GM18867 (cell line): ENCODE measurements at regions not wholly inside any gene's neighbourhood (a gene's known extent, or its start where the extent isn't known, plus 50 kb on each side); places are given as distances from the start of the nearest gene placed in this dataset.

ENCODE experiments used
- ATAC-seq: cut with Tn5 transposase; IDR thresholded peaks from one replicate; pipeline ENCODE4 v1.9.1; 2021; ENCODE audit warnings: mild to moderate bottlenecking, moderate library complexity; ENCODE audit not compliant: unreplicated experiment

DNA sequence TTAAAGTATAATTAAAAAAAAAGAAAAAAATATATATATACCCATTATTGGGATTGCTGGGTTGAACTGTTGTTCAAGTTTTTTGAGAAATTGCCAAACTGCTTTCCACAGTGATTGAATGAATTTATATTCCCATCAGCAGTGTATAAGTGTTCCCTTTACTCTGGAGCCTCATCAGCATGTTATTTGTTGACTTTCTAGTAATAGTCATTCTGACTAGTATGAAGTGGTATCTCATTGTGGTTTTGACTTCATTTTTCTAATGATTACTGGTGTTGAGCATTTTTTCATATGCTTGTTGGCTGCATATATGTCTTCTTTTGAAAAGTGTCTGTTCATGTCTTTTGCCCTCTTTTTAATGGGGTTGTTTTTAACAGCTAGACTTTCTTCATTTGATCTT is 1260.8 kb upstream of the GJE1 start:
- ATAC-seq: no peak

DNA sequence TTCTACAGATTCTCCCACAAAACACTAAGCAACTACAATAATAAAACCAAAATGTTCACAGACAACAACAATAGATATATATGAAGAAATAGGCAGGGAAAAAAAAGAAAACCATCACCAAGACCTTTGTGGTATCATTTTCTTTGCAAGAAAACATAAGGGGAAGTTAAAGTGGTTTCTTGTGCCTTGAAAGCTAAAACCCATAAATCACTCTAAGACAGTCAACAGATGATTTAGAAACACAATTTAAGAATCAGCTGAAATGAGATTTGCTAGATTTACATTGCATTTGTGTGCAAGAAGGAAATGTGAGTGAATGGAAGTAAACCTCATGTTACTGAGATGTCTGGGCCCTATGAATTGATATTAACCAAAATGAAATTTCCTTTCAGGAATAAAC is 1265.4 kb upstream of the GJE1 start:
- ATAC-seq: no peak

DNA sequence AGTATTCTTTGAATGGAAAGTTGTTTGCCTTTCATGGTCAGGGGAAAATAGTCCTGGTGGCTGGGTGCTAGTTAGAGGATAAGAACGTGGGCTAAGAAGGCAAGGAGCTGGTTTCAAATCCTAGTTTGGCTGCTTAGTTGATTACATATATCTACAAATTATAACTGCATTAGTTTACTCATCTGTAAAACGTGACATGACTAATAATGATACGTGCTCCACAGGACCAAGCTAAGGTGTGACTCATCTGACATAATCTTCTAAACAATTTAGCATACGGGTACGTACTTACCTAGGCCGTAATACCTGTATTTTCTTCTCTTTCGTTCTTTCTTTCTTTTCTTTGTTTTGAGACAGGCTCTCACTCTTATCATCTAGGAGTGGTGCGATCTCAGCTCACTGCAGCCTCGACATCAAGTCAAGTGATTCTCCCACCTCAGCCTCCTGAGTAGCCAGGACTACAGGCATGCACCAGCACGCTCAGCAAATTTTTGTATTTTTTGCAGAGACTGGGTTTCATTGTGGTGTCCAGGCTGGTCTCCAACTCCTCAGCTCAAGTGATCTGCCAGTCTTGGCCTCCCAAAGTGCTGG is 1274.2 kb upstream of the GJE1 start:
- no peak for ATAC-seq

DNA sequence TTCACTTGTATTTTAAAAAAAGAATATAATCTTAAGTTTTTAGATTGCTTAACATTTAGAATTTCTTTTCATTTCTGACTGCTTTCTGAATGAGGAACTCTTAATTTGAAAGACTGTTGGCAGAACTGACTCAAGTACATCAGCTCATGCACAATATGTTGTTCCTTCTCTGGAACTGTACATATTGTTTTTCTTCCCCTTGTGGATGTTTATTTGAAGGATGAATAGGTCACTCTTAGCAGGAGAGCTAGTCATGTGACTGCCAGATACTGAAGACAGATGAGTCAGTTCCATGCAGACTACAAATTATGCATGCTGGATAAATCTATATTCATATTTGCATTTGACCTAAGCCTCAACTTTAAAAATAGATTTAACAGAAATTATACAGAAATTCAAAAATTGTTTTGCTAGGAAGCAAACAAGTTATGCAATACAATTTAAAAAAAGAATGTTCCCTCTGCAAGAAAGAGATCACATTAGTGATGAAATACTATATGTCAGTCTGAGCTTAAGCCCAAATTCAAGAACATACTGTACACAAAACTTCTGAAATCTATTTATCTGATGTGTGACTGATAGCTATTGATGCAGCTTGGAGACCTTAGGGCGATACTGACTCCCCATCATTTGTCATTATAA is 1274.9 kb upstream of the GJE1 start:
- no peak for ATAC-seq

DNA sequence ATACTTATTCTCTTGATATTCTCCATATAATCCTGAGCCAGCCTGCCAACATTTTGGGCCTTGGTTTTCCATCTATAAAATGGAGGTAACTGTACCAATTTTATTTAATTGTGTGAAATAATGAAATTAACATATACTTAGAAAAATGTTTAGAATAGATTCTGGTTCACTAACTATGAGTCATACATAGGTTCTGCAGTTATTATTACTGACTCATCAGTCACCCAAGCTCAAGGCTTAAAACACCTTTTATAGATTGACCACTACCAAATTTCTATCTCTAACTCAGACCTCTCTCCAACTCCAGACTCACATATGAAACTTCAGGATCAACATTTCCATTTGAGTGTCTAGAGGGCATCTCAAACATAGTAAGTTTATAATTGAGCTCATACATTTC is 1277.2 kb upstream of the GJE1 start:
- no peak for ATAC-seq

DNA sequence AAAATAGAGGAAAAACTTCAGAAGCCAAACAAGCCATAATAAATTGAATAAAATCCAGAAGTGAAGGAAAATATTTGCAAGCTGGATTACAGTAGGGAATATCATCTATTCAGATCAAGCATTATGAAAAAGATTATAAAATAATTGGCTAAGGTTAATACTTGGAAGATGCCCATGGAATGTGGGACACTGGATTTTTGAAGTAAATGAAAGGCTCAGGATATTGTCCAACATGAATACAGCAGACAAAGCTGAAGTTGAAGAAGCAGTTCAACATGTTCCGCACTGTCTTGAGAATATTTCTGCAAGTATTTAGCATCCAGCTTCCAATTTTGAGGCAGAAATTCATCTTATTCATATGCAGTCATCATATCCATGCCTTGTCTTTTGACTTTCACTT is 1278.4 kb upstream of the GJE1 start:
- ATAC-seq: no peak

DNA sequence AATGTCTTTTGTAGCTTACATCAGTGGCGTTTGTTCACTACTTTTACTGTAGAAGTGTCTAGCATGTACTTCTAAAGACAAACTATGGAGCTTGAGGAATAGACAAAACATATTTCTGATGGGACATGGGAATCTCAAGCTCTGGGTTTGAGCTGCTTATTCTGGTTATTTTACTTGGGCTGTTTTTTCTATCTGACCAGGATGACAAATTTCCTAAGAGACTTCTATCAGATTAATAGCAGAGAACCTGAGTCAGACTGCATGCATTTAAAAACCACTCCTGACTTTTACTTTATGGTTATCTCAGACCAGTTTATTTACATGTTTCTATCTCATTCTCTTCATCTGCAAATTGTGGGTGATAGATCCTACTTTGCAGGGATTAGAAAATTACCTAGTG is 1282.3 kb upstream of the GJE1 start:
- ATAC-seq: no peak

DNA sequence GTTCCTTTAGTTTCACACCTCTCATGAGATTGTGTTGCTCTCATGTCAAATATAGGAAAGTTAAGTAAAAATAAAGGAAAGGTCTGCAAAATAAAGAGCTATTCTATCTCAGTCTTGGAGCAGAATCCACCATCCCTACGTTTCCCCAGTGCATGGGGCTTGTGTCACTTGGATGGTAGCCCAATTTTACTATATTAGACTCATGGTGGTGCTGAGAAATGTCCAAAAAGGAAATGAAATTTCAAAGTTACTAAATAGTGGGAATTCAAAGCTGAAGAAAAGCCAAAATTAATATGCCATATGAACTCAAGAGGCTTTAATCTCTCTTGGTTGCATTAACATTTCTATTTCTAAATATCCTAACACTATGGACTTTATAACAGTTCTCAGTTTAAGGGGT is 1283.3 kb upstream of the GJE1 start:
- no peak for ATAC-seq

DNA sequence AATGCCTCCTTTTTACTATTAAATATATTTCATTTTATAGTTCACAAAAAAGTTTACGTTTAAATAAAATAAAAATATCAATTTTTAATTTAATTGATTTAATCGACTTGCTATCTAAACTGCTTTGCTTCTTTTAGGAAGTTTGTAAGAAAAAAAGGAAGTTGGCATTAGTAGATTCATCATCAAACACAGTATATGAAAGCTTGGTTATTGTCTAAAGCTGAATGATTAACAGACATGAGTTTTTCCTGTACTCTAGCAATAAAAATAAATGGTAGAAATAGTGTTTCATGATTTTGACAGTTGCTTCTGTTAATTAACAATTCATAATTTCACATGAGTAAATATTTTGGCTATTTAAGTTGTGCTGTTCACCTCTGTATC is 1285.5 kb upstream of the GJE1 start:
- no peak for ATAC-seq

DNA sequence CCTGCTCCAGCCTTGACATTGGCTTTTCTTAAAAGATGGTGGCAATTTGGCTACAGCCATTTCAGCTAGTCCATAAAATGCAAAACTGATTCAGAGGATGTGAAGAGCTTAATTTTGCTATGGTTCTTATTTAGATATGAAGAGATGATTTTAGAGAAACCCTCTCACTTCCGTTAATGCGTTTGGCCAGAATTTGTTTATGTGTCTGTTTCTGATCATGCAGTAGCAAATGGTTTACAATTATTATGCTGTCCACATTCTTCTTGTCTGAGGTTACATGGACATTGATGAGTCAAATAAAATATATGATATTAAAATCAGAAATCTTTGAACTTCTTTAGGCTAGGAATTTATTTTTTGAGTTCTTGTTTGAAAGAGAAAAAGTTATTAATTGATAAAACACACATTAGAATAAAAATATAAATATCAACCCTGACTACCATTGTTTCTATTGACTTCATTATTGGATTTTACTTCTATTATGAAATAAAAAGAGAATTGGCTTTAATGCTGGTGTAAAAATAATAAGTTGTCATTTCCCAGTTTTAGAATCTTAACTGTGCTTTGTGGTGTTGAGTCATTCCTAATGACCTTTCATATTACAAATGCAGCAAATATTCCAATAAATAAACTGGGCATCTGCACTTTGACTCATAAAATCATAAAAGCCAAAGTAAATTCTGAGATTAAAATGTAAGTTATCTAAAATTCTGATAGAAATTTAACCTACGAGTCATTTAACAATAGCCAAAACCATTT is 1286.0 kb upstream of the GJE1 start:
- no peak for ATAC-seq

DNA sequence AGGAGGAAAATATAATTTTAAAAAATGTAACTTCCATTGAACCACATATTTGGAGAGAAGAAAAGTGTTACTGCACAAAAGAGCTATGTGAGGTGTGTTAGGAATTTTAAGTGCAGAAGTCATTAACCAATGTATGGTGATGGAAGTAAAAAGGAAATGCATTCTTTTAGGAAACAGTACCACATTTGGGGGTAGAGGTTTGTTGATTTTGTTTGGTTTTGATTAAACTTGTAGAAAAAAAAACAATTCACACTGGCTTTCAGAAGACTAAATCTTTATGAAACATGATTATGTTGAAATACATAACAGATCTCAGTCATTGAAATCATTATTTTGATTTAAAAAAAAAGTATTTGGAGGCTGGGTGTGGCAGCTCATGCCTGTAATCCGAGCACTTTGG is 1287.0 kb upstream of the GJE1 start:
- no peak for ATAC-seq

DNA sequence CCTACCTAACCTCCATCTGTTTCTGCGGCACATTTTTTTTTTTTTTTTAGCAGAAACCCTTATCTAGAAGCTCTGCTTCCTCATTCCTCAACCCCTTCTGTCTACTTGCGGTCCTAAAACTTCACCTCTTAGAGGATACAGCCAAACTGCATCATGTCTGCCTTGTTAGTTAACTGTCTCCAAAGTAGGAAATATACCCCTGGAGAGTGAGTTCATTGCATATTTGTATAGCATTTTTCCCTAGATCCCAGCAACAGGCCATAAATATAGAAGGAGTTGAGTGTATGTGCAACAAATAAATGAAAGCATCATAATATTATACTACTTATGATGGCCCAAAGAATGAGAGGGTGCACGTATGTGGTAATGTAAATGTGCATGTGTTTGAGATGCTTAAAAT is 1288.6 kb upstream of the GJE1 start:
- ATAC-seq: no peak

DNA sequence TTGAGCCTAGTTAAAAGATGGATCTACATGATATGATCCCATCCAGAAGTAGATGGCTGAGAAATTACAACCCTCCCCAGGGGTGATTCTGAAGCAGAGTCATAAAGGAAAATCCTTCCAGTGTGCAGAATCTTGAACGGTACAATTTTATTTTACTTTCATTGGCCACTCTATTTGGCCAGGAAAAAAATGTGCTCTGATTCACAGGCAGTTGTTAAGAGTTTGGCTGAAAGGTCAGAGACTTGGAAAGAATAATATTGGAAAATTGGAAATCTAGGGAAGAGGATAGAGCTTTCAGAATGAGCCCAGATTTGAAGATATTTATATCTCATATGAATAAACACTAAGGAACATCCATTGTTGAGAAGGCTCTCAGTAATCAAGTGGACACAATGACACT is 1299.3 kb upstream of the GJE1 start:
- ATAC-seq: no peak

DNA sequence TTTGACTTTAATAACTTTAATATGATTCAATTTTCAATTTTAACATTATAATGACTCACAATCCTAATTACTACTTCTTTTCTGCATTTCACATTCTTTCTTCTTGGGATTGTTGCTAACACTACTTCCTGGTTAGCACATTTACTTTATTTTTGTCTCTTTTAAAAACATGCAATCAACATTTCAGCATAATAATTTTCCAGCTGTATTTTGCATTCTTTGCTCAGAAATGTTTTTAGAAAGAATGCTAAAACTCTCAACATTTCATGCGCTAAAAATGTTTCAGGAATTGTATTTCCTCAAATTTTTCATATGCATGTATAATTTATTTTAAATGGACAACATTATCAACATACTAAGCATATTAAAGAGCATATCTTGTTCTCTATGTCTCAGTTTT is 1302.1 kb upstream of the GJE1 start:
- no peak for ATAC-seq

DNA sequence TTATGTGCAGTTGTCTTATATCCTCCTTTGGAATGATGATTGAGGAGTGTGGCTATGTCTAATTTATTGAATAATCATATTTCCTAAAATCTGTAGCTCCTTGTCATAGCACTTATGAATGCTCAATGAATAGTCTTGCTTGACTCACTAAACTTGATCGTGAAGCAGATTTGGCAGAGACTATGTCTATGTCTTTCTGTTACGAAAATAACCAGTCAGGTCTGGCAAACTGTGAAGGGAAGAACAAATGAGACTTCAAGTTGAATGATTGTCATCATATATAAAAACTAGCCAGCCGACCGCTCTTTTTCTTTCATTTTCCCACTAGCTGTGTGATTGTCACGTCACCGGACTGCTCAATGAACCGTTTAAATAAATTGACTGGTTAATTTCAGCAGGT is 1303.9 kb upstream of the GJE1 start:
- ATAC-seq: no peak

DNA sequence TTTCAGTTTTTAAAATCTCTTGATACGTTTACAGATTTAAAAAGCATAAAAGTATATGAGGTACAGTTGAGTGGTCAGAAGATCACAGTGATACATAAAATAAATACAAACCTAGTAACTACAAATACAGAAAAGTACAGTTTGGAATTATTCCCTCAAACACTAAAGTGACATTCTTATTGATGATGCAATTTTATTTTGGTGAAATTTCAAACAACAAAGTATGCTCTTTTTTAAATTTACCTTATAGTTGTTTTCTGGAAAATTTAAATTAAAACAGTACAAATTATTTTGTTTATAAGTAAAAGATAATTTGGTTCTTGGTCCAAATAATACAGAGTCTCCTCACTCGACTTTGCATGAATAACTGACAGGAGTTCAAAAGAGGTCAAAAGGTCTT is 1305.1 kb upstream of the GJE1 start:
- ATAC-seq: no peak

DNA sequence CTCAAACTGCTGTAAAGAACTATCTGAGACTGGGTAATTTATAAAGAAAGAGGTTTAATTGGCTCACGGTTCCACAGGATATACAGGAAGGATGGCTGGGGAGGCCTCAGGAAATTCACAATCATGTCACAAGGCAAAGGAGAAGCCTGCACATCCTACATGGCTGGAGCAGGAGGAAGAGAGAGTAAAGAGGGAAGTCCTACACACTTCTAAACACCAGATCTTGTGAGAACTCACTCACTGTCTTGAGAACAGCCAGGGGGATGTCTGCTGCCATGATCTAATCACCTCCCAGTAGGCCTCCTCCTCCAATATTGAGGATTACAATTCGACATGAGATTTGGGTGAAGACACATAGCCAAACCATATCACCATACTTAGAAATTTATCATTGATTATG is 1307.0 kb upstream of the GJE1 start:
- no peak for ATAC-seq

DNA sequence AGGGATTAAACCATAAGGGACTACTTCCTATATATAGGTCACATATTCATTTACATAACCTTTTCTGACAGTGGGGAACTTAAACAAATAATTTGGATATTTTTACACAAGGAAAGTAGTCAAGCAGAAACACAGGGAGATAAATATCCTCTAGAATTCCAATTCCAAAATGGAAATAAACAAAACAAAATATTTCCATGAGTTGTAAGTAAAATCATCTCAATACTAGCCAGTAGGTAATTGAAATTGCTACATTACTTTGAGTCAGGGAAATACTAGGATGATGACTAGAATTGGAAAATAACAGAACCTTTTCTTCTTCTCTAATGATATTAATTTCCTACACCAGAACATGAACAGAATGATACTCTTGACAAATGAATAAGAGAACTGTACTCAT is 1308.1 kb upstream of the GJE1 start:
- ATAC-seq: no peak

DNA sequence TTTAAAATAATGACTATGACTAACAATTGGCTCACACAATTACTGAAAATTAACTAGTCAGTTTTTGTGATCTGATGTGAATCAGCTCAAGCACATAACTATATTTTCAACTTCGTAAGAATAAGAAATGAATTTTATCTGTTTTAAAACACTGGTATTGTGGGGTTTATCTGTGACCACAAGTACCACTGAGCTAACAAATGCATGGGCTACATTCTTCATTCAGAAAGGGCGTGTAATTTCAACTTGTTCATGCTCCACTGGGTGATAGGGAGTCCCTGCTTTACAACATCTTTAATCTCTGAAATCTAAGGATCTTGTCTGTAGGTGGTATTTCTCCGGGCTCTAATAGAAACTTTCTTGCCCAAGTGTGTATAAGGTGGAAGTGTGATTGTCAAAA is 1311.5 kb upstream of the GJE1 start:
- no peak for ATAC-seq

DNA sequence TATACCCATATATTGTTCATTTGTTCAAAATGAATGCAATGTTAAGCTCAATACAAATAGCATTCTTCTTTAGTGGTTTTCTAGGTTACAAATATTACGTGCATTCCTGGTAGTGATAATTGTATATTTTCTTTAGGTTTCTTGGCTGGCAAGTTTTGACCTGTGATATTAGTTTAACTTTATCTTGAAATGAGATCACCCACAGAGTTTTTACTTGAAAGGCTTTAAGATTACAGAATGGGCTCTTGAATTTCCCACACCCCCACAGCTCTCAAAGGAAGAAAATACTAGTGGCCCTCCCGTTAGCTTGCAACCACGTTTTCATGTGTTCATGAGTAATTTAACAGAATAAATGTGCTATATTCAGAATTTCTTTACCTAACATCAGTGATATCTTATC is 1315.5 kb upstream of the GJE1 start:
- ATAC-seq: no peak

DNA sequence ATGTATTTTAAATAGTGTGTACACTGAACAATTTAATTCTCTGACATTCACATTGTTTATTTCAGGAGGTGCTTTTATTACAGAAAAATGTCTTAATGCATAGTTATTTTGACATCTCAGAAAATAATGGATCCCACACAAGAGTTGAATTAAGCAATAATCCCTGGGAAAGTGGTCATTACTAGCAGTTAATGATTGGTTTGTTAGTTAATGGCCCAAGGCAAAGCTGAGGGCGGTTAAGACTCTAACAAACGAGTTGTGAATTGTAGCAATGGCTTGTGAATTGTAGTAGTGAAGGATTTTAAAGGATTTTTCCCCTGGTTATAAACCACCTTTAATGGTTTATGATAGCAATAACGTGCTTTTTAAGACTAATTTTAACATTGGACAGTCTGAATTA is 1316.0 kb upstream of the GJE1 start:
- ATAC-seq: no peak

DNA sequence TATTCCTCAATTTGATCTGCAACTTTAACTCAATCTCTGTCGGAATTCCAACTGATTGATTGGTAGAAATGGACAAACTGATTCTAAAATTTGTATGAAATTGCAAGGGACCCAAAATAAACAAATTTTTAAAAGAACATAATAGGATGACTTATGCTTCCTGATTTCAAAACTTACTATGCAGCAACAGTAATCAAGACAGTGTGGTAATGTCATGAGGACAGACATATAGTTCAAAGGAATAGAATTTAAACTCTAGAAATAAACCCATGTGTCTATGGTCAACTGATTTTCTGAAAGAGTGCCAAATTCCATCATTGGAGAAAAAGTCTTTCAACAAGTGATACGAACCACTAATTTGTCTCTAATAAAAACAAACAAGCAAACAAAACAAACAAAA is 1320.1 kb upstream of the GJE1 start:
- ATAC-seq: no peak

DNA sequence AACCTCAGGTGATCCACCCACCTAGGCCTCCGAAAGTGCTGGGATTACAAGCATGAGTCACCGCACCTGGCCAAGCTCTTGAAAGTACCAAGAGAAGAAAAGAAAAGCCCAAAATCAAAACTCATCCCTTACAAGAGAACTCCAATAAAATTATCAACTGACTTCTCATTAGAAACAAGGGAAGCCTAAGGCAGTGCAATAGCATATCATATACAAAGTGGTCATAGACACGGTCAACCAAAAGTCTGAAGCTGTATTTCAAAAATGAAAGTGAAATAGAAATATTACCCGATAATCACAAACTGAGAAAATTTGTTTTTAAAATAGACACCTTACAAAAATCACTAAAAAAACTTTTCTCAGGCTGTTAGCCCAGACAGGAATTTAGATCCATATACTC is 1321.1 kb upstream of the GJE1 start:
- ATAC-seq: peak; percentile 35
